CD14-positive monocyte (primary cell): ENCODE measurements at regions not wholly inside any gene's neighbourhood (a gene's known extent, or its start where the extent isn't known, plus 50 kb on each side); places are given as distances from the start of the nearest gene placed in this dataset.

Experiments used
- DNase-seq, 3 donors: peaks; one replicate each; pipeline ENCODE4 v3.0.0-alpha.2; 2011 to 2022
- H2AFZ ChIP-seq: 2 replicates; pipeline ENCODE4 v1.6.0; 2012; ENCODE audit warnings: mild to moderate bottlenecking, low read depth, low read length, inconsistent platforms; ENCODE audit not compliant: insufficient read depth, poor library complexity, severe bottlenecking
- H3K27ac ChIP-seq, 2 donors: 1 replicate in 1 of 2; 2 replicates in 1 of 2; pipeline ENCODE4 v1.5.1; 2012 to 2013; ENCODE audit warnings: low read length in 2 of 2, control low read depth in 1 of 2, inconsistent platforms in 1 of 2, low read depth in 1 of 2, mild to moderate bottlenecking in 1 of 2
- H3K27me3 ChIP-seq, 2 donors: one replicate each; pipeline versions ENCODE4 v1.6.0 to v1.6.1; 2011 to 2013; ENCODE audit warnings: low read length in 2 of 2; ENCODE audit not compliant: control insufficient read depth in 2 of 2, insufficient read depth in 2 of 2
- H3K36me3 ChIP-seq, 2 donors: replicated peaks in 1 of 2; 1 replicate in 1 of 2; 2 replicates in 1 of 2; pipeline versions ENCODE4 v1.5.1 to v1.6.1; 2012 to 2013; ENCODE audit warnings: low read length in 2 of 2, control low read depth in 1 of 2, inconsistent platforms in 1 of 2, mild to moderate bottlenecking in 1 of 2; ENCODE audit not compliant: insufficient read depth in 2 of 2, control insufficient read depth in 1 of 2
- H3K4me1 ChIP-seq, 2 donors: 1 replicate in 1 of 2; 2 replicates in 1 of 2; pipeline versions ENCODE4 v1.5.1 to v1.6.1; 2012 to 2013; ENCODE audit warnings: low read length in 2 of 2, control low read depth in 1 of 2, inconsistent platforms in 1 of 2, mild to moderate bottlenecking in 1 of 2, moderate library complexity in 1 of 2; ENCODE audit not compliant: insufficient read depth in 2 of 2, control insufficient read depth in 1 of 2
- H3K4me2 ChIP-seq: replicated peaks from 2 replicates; pipeline ENCODE3; 2012; ENCODE audit warnings: low read length, moderate library complexity, mild to moderate bottlenecking; ENCODE audit not compliant: poor library complexity, severe bottlenecking; ENCODE audit errors: extremely low read depth
- H3K4me3 ChIP-seq, 3 experiments: fragments of 200-600 bp in 1 of 3; sonication (generic) in 1 of 3; replicated peaks in 1 of 3; 1 replicate in 2 of 3; 2 replicates in 1 of 3; pipeline ENCODE4 v1.5.1; 2011 to 2013; ENCODE audit warnings: low read length in 3 of 3, mild to moderate bottlenecking in 3 of 3, control low read depth in 2 of 3, low read depth in 2 of 3, inconsistent platforms in 1 of 3, moderate library complexity in 1 of 3
- H3K79me2 ChIP-seq: 2 replicates; pipeline ENCODE4 v1.6.0; 2012; ENCODE audit warnings: mild to moderate bottlenecking, control low read depth, inconsistent platforms, low read length, moderate library complexity; ENCODE audit not compliant: insufficient read depth
- H3K9ac ChIP-seq: 2 replicates; pipeline ENCODE4 v1.6.0; 2017; ENCODE audit warnings: low read length, mild to moderate bottlenecking; ENCODE audit not compliant: insufficient read depth, poor library complexity, severe bottlenecking
- H3K9me3 ChIP-seq, 2 donors: replicated peaks in 1 of 2; 1 replicate in 1 of 2; 2 replicates in 1 of 2; pipeline versions ENCODE4 v1.5.1 to v1.6.1; 2012 to 2013; ENCODE audit warnings: low read length in 2 of 2, control low read depth in 1 of 2; ENCODE audit not compliant: control insufficient read depth in 1 of 2, insufficient read depth in 1 of 2
- H4K20me1 ChIP-seq: 2 replicates; pipeline ENCODE4 v1.6.0; 2012; ENCODE audit warnings: mild to moderate bottlenecking, low read length, control low read depth, moderate library complexity; ENCODE audit not compliant: insufficient read depth
- H3K27ac Mint-ChIP-seq, 7 donors: one replicate each; pipeline ENCODE4 v1.8.0; 2020; ENCODE audit warnings: mild to moderate bottlenecking in 7 of 7, mixed read lengths in 7 of 7, moderate library complexity in 6 of 7, inconsistent platforms in 2 of 7
- H3K27me3 Mint-ChIP-seq, 3 donors: one replicate each; pipeline ENCODE4 v1.8.0; 2021 to 2022; ENCODE audit warnings: low read depth in 3 of 3, mild to moderate bottlenecking in 3 of 3, mixed read lengths in 3 of 3, moderate library complexity in 3 of 3, inconsistent platforms in 1 of 3
- H3K36me3 Mint-ChIP-seq, 2 donors: one replicate each; pipeline ENCODE4 v1.8.0; 2020; ENCODE audit warnings: mixed read lengths in 2 of 2, inconsistent platforms in 1 of 2, mild to moderate bottlenecking in 1 of 2
- H3K4me1 Mint-ChIP-seq: one replicate; pipeline ENCODE4 v1.8.0; 2020; ENCODE audit warnings: mild to moderate bottlenecking, mixed read lengths
- H3K4me3 Mint-ChIP-seq, 2 donors: one replicate each; pipeline ENCODE4 v1.8.0; 2020; ENCODE audit warnings: mild to moderate bottlenecking in 2 of 2, mixed read lengths in 2 of 2, moderate library complexity in 1 of 2
- H3K9me3 Mint-ChIP-seq, 7 donors: one replicate each; pipeline ENCODE4 v1.8.0; 2020 to 2022; ENCODE audit warnings: mixed read lengths in 7 of 7, mild to moderate bottlenecking in 6 of 7, moderate library complexity in 6 of 7, inconsistent platforms in 2 of 7
- CTCF ChIP-seq: fragments of 200-600 bp; IDR thresholded peaks from one replicate; pipeline ENCODE4 v1.8.0; 2022; ENCODE audit warnings: antibody characterized with exemption, mild to moderate bottlenecking
- WGBS: methylation state at CpG from one replicate; pipeline ENCODE4 v1.1.5; 2013; ENCODE audit warnings: missing lambda C conversion rate; ENCODE audit not compliant: insufficient coverage; 5-methylcytosine and 5-hydroxymethylcytosine counted together
- intact Hi-C, 2 donors: fragments of 100-400 bp; cut with micrococcal nuclease; formaldehyde crosslinking; loops; one replicate each; pipeline versions ENCODE4 v1.15.0 to v1.15.1; 2023

- H3K36me3 ChIP-seq = no peaks in the 10 kb centered on the region
- no peak overlapping the region for H3K27ac Mint-ChIP-seq
- WGBS = 46% methylated on average over 2 of the region's 2 CpGs
- H2AFZ ChIP-seq = no peak overlapping the region
- H3K36me3 Mint-ChIP-seq = no peaks in the 10 kb centered on the region
- no peaks in the 10 kb centered on the region for H3K27me3 ChIP-seq
- no peaks in the 10 kb centered on the region for H3K4me1 Mint-ChIP-seq
- no peaks in the 10 kb centered on the region for H3K27me3 Mint-ChIP-seq
- H3K9me3 ChIP-seq = peaks cover 4 to 17% of the 10 kb centered on the region in 2 donors
- H3K27ac ChIP-seq = no peak overlapping the region
- intact Hi-C loops = no loop called here
- H3K9ac ChIP-seq = no peak overlapping the region
- H4K20me1 ChIP-seq = no peaks in the 10 kb centered on the region
- H3K4me1 ChIP-seq = no peaks in the 10 kb centered on the region
- H3K79me2 ChIP-seq = no peaks in the 10 kb centered on the region
- no peak overlapping the region for H3K4me3 Mint-ChIP-seq
- H3K4me3 ChIP-seq = no peak overlapping the region
- no peak for DNase-seq
- H3K9me3 Mint-ChIP-seq = peaks cover 0 to 10% (median 2%) of the 10 kb centered on the region in 7 donors
- no peak overlapping the region for H3K4me2 ChIP-seq
- no peak for TF ChIP-seq CTCF
Observed at GRCh38 chr18:30514059-30514458, 528.5 kb downstream of the DSC3 start.

- no peaks in the 10 kb centered on the region for H3K27me3 Mint-ChIP-seq
Observed at GRCh38 chr18:30512872-30513271, 529.7 kb downstream of the DSC3 start.

More at GRCh38 chr18:30512872-30513271, 529.7 kb downstream of the DSC3 start:
- TF ChIP-seq CTCF = no peak
- Mint-ChIP-seq H3K9me3 (peaks cover 0 to 10% (median 2%) of the 10 kb centered on the region in 7 donors), H3K36me3 (no peaks in the 10 kb centered on the region), H3K4me3 (no peak overlapping the region), H3K27ac (no peak overlapping the region), H3K4me1 (no peaks in the 10 kb centered on the region)
- H3K4me3 ChIP-seq = no peak overlapping the region
- intact Hi-C loops = no loop called here
- 75% methylated on average over 2 of the region's 4 CpGs for WGBS
- H3K4me2 ChIP-seq = no peak overlapping the region
- no peaks in the 10 kb centered on the region for H4K20me1 ChIP-seq
- no peaks in the 10 kb centered on the region for H3K36me3 ChIP-seq
- H3K27me3 ChIP-seq = no peaks in the 10 kb centered on the region
- no peaks in the 10 kb centered on the region for H3K4me1 ChIP-seq
- H2AFZ ChIP-seq = no peak overlapping the region
- DNase-seq = no peak
- peaks cover 4 to 17% of the 10 kb centered on the region in 2 donors for H3K9me3 ChIP-seq
- no peak overlapping the region for H3K9ac ChIP-seq
- H3K79me2 ChIP-seq = no peaks in the 10 kb centered on the region
- no peak overlapping the region for H3K27ac ChIP-seq
